ENCODE measurements at regions not wholly inside any gene's neighbourhood (a gene's known extent, or its start where the extent isn't known, plus 50 kb on each side); places are given as distances from the start of the nearest gene placed in this dataset.
"Not testable (repeated sequence)": the region's sequence is repeated elsewhere in the genome, so short reads cannot be mapped to it uniquely, and the experiment has no call there.

- no peak for DNase-seq (ENCODE audit: low read depth)
Observed at GRCh38 chrY:15871570-15871969, 1347.2 kb downstream of the NLGN4Y start.

GRCh38 chrY:15875881-15876280, 1351.6 kb downstream of the NLGN4Y start:
- not testable (repeated sequence) for DNase-seq (ENCODE audit: low read depth)

- not testable (repeated sequence) for DNase-seq (ENCODE audit: low read depth)
Observed at GRCh38 chrY:15903524-15903923, 1379.2 kb downstream of the NLGN4Y start.

- DNase-seq (ENCODE audit: low read depth), result no peak
Observed at GRCh38 chrY:15905557-15905956, 1381.2 kb downstream of the NLGN4Y start.

- DNase-seq (ENCODE audit: low read depth), result no peak
Observed at GRCh38 chrY:15926499-15926898, 1402.2 kb downstream of the NLGN4Y start.

- no peak for DNase-seq (ENCODE audit: low read depth)
Observed at GRCh38 chrY:15938791-15939190, 1414.5 kb downstream of the NLGN4Y start.

GRCh38 chrY:15951041-15951440, 1426.7 kb downstream of the NLGN4Y start:
- peak; percentile 31 for DNase-seq (ENCODE audit: low read depth)

GRCh38 chrY:15968800-15969199, 1444.5 kb downstream of the NLGN4Y start:
- DNase-seq (ENCODE audit: low read depth), result no peak

- DNase-seq (ENCODE audit: low read depth), result no peak
Observed at GRCh38 chrY:15973200-15973599, 1448.9 kb downstream of the NLGN4Y start.

- DNase-seq (ENCODE audit: low read depth), result no peak
Observed at GRCh38 chrY:15976771-15977170, 1452.4 kb downstream of the NLGN4Y start.

GRCh38 chrY:15978503-15978902, 1454.2 kb downstream of the NLGN4Y start:
- no peak for DNase-seq (ENCODE audit: low read depth)

- no peak for DNase-seq (ENCODE audit: low read depth)
Observed at GRCh38 chrY:15984651-15985398, 1460.5 kb downstream of the NLGN4Y start.

GRCh38 chrY:15996014-15996413, 1471.7 kb downstream of the NLGN4Y start:
- DNase-seq (ENCODE audit: low read depth), result no peak

- peak; percentile 11 for DNase-seq (ENCODE audit: low read depth)
Observed at GRCh38 chrY:16000751-16001150, 1476.4 kb downstream of the NLGN4Y start.

- DNase-seq (ENCODE audit: low read depth), result no peak
Observed at GRCh38 chrY:16001896-16002295, 1477.6 kb downstream of the NLGN4Y start.

GRCh38 chrY:16051908-16052643, 1527.7 kb downstream of the NLGN4Y start:
- DNase-seq (ENCODE audit: low read depth), result no peak

GRCh38 chrY:16060141-16060540, 1535.8 kb downstream of the NLGN4Y start:
- no peak for DNase-seq (ENCODE audit: low read depth)

GRCh38 chrY:16060686-16061085, 1536.4 kb downstream of the NLGN4Y start:
- no peak for DNase-seq (ENCODE audit: low read depth)

- DNase-seq (ENCODE audit: low read depth), result no peak
Observed at GRCh38 chrY:16071957-16072356, 1547.6 kb downstream of the NLGN4Y start.

GRCh38 chrY:16075701-16076100, 1551.4 kb downstream of the NLGN4Y start:
- peak; percentile 34 for DNase-seq (ENCODE audit: low read depth)

GRCh38 chrY:16097325-16097724, 1573.0 kb downstream of the NLGN4Y start:
- DNase-seq (ENCODE audit: low read depth), result no peak

- DNase-seq (ENCODE audit: low read depth), result no peak
Observed at GRCh38 chrY:16101815-16102214, 1577.5 kb downstream of the NLGN4Y start.

- no peak for DNase-seq (ENCODE audit: low read depth)
Observed at GRCh38 chrY:16106613-16107012, 1582.3 kb downstream of the NLGN4Y start.

GRCh38 chrY:16108839-16109238, 1584.5 kb downstream of the NLGN4Y start:
- no peak for DNase-seq (ENCODE audit: low read depth)
